ENCODE measurements at regions not wholly inside any gene's neighbourhood (a gene's known extent, or its start where the extent isn't known, plus 50 kb on each side); places are given as distances from the start of the nearest gene placed in this dataset.
"Not testable (repeated sequence)": the region's sequence is repeated elsewhere in the genome, so short reads cannot be mapped to it uniquely, and the experiment has no call there.

DNA sequence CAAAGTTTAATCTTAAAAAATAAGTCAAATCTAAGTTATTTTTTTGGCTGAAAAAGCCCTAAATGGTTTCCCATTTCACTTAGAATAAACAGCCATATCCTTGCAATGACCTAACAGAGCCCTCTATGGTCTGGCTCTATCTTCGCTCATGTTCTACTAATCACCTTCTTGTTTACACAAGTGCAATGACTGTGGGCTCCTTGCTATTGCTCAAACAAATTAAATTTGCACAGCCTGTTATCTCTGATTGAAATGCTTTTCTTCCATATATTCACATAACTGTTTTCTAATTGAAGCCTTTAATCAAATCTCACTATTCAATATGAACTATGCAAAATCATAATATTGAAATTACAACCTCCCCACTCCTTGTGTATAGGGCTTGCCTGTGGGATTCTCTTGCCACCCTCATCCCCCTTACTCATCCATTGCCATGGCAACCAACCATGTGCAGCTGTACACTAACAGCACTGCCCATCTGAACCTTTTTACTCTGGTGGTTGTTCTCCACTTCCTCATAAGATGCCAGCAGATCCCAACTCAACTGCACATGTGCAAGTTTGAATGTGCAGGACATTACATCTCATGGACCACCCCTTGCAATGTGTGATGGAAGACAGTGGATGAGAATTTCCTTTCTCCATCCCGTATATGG lies 1083.2 kb downstream of the SOCS6 start:
- DNase-seq (ENCODE audit: low read depth in 2 of 2), result no peak

DNA sequence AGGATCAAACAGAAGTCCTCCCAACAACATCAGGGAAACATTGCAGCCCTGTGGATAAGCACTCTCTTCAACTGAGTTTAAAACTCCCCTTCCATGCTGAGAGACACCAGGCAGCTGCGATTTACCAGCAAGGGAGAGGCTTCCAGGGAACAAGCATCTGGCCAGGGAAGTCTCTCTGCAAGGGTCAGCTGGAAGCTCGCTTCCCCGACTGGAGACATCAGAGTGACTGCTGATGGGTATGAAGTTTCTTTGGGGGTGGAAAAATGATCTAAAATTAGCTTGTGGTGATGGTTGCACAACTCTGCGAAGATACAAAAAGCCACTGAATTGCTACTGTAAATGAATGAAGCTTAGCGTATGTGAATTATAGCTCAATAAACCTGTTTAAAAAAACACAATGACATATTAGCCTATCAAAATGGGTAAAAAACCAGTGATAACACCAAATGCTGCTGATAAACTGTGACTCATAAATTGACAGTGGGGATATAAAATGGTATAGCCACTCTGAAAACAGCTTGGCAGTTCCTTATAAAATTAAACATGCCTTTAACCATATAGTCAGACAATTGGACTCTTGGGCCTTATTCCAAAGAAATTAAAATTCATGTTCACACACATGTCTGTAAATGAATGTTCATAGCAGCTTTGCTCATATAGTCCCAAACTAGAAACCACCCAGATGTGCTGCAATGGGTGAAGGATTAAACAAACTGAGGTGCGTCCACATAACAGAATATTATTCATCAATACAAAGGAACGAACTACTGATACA lies 1082.0 kb downstream of the SOCS6 start:
- no peak for DNase-seq (ENCODE audit: low read depth in 2 of 2)

DNA sequence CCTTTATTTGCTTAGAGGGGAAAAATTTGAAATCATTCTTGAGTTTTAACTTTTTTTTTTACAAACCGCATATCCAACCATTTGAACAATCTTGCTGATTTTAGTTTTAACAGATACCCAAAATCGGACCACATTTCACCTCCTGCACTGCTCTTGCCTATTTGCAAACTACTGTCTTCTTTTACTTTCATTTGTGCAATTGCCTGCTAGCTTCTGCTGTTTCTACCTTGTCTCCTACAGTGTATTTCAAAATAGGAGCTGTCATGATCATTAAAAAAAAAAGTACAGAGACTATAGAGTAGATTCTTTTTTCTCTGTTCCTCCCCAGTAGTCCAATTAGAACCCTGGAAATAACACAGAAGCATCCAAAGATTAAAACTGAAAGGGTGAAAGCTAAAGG lies 1081.2 kb downstream of the SOCS6 start:
- no peak for DNase-seq (ENCODE audit: low read depth in 2 of 2)

DNA sequence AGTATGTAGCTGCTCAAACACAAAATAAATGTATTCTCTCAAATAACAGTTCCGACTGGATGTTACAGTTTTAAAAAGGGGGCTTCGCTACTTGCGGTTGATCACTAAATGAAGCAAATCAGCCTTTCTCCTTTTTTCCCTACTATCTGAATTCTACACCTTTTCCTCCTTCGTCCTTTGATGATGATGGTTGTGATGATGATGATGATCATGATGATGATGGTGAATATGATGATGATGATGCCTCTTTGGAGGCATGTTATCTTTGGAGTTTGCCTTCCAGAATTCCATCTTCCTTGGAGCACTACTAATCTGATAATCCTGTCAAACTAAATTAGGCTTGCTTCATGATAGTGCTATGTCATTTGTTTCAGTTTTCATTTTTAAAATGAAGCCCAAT lies 1073.3 kb downstream of the SOCS6 start:
- no peak for DNase-seq (ENCODE audit: low read depth in 2 of 2)

DNA sequence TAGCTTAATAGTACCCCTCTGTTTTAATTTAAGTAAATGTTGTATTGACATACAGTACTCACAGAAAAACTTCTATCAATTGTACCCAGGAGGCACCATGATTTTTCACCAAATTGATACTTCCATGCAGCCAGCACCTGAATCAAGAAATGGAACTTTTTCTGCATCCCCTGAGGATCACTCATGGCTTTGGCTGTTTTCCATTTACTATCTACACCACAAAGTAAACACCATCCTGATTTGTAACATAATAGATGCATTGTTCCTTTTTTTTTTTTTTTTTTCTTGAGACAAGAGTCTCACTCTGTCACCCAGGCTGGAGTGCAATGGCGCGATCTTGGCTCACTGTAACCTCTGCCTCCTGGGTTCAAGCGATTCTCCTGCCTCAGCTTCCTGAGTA lies 1066.8 kb downstream of the SOCS6 start:
- not testable (repeated sequence) for DNase-seq (ENCODE audit: low read depth in 2 of 2)

DNA sequence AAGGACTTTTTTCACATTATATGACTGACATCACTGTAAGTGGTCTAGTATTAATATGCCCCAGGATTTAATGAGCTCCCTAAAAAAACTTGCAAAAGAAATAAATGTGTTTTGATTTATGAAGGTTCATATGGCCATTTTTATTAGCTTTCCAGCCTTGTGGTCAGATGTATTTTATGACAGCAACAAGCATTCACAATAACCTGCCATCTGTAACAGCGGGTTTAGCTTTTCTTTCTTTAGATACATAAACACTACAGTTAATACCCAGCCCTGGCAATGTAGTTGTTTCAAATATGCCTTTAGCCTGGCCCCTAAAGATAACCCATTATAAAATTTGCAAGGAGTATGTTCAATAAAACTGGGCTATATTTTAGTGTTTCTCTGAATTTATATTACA lies 1063.8 kb downstream of the SOCS6 start:
- DNase-seq (ENCODE audit: low read depth in 2 of 2), result no peak

DNA sequence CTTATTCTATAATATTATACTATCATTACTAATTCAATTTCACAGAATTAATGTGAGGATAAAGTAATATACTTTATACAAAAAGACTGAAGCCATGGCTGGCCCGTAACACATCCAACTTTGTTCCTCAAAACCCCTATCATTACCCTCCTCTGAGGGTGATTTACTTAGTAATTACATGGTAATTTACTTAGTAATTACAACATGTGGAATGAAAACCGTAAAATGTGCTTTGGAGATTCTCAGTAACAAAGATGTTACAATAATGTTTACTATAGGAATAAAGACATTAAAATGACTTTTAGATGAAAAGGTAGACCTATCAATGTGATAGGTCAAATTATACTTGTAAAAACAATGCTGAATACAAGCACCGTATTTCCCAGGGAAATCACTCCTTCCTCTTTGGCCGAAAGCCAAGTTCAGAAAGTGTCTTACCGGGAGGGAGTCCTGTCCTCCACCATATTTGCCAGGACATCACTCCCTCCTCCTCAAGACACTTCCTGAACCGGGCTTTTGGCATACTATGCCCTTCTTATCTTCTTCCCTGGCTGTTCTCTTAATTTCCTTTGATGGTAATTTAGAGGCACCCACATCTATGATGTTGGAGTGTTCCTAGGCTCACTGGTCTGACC lies 1047.8 kb downstream of the SOCS6 start:
- DNase-seq (ENCODE audit: low read depth in 2 of 2), result no peak

DNA sequence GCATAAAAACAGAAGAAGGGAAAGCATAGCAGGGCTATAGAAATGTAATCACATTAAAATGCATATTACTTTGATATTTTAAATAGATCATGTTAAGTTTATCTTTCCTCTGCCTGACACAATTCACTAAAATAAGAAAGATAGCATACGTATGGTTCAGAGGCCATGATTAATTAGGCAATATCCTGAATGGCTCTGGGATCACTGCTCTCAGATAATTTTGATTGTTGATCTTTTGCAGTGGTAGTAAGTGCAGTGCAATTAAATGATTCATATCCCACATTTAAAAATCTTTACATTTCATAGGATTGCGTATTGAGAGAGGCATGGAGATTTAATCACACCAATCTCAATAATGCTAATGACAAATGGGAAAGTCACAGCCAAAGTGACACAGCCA lies 1040.7 kb downstream of the SOCS6 start:
- DNase-seq (ENCODE audit: low read depth in 2 of 2), result no peak

DNA sequence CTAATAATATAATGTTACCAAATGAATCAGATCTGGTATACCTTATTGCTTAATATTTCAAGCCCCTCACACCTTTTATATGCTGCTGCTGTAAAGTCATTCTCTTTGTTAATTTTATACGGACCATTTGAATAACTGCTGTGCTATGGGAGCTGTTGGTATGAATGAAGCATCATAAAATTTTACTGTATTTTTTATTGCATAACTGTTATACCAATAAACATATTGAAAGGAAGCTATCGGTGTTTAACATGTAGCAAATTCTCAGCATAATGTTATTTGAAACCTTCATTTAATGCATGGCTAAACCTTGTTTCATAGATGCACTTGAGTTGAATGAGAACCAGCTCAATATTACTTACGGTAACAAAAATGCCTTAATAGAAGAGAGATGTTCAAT lies 1040.3 kb downstream of the SOCS6 start:
- no peak for DNase-seq (ENCODE audit: low read depth in 2 of 2)

DNA sequence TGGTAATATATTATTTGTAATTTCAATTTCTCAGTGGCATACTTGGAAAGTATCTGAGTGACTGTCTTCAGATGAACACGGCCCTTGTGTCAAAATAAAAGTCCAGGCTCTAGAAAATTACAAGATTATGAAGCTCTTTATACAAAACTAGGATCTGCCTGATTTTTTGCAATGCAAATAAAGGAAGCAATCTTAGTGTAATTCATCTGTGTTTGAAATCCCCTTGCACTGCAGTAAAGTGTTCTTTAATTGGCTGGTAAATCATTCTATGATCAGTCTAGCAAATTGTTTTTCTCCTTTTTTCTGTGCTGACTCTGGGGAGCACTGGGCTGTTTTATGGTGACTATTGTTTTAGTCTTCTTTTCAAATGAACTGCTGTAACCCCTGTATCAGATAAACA lies 1039.0 kb downstream of the SOCS6 start:
- DNase-seq (ENCODE audit: low read depth in 2 of 2), result no peak

DNA sequence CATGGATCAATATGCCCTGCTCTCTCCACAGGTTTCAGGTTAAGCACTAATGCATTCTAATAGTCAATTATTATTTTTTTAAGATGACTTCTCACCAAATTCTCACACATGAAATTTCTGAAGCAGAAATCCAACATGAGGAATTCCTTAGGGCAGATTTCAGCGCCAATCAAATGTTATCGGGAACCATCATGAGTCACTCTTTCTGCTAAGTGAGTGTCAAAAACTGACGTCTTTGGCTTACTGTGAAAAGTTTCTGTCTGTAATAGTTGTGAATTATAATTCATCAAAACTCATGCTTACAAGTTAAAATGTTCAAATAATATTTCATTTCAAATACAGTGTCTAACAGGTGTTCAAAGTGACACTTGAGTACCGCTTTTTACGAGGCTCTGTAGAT lies 1038.6 kb downstream of the SOCS6 start:
- DNase-seq (ENCODE audit: low read depth in 2 of 2), result no peak

DNA sequence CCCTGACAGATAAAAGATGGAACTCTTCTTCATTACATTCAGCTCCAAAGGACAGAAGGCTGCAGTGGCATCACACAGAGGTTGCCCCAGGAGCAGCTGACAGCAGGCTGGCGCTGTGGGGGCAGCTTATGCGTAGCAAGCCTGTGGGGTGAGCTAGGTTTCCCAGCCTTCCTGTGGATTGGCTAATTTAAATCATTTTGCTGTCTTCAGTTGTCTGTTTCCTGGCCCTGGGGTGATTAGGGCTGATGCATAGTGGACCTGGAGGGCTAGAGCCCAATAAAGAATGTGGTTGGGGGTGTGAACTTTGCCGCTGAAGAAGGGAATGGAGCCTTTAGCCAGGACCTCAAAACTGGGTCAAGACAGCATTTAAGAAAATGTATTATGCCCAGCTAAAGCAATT lies 1038.0 kb downstream of the SOCS6 start:
- no peak for DNase-seq (ENCODE audit: low read depth in 2 of 2)

DNA sequence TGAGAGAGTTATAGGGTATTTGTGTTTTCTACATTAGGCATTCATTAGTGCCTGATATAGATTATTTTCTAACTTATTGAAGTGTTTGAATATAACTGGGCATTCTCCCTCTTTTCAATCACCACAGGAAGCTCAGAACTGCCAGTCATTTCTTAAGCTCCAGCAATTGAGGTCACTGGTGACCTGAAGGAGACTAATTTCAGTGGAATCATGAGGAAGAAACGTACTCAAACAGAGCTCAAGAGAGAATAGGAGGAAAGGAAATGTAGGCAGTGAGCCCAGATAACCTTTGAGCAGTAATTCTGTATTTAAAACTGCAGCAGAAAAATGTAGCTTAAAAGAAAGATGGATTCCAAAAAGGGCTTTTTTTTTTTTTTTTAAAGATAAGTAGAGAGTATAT lies 1035.5 kb downstream of the SOCS6 start:
- no peak for DNase-seq (ENCODE audit: low read depth in 2 of 2)

DNA sequence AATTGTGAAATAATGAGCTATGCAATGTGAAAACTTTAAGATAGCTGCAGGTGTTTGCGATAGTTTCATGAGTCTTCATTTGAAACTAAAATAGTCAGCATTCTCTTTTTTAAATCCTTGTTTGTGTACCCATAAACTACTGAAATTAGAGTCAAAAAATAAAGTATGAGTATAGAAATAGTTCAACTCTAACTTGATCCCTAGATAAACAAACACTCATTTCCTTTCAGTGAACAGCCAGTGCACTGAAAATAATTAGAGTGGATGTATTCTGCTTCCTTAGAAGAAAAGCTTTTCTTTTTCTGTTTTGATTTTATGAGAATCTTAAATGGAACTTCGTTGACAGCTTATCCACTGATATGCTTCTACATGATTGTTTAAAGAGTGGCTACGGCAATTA lies 1033.4 kb downstream of the SOCS6 start:
- DNase-seq (ENCODE audit: low read depth in 2 of 2), result no peak

DNA sequence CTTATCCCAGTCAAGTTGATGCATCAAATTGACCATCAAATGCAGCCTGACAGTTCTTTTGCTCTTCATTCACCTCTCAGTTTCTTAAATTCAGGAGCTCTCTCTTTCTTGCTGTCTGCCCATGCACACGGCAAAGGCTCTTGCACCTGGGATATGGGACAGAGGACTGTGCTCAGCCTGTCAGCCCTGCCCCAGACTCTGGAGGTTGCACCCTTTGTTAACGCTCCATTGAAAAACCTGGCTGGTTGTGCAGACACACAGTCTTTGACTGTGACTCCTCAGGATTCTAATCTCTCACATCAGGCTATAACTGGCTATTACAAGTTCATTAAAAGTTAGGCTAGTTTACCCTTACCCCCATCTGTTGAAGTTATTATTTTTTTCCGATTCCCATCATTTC lies 1032.5 kb downstream of the SOCS6 start:
- no peak for DNase-seq (ENCODE audit: low read depth in 2 of 2)

DNA sequence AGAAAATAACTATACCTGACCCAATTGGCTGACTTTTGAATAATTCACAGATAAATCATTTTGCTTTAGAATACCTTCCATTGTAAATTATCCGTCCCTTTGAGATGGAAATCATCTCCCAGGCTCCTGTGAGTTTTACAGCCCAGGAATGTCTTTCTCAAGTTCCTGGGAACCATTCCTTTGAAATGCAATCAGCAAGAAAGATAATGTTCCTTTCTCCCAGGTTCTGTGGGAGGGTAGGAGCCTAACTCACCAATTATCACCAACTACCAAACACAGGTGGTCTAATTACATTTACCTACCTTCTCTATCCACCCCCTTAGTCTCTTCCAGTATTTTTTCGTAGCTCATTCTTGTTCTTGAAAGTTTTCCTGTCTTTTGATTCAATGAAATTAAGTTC lies 1016.0 kb downstream of the SOCS6 start:
- DNase-seq (ENCODE audit: low read depth in 2 of 2), result no peak

DNA sequence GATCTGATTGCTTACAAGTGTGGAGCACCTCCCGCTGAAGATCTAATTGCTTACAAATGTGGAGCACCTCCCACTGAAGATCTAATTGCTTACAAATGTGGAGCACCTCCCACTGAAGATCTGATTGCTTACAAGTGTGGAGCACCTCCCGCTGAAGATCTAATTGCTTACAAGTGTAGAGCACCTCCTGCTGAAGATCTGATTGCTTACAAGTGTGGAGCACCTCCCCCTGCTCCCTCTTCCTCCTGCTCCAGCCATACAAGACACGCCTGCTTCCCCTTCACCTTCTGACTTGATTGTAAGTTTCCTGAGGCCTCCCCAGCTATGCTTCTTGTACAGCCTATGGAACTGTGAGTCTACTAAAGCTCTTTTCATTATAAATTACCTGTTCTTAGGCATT lies 1014.9 kb downstream of the SOCS6 start:
- DNase-seq (ENCODE audit: low read depth in 2 of 2), result not testable (repeated sequence)

DNA sequence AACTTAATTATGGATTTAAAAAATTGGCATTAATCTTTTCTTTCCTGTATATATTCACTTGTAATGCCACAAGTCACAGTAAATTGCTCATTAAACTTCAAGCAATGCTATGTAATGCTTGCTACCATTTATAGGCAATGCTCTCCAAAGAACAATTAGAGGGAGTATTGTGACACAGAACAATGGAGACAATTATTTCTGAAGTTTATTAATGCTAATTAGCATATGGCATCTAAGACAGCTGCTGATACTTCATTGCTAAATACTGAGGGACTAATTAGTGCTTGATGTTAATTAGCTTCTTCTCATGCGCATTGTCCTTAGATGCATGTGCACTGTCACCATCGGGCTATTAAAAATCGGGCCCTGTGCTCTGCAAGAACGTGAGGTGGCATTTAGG lies 1012.8 kb downstream of the SOCS6 start:
- DNase-seq (ENCODE audit: low read depth in 2 of 2), result no peak

DNA sequence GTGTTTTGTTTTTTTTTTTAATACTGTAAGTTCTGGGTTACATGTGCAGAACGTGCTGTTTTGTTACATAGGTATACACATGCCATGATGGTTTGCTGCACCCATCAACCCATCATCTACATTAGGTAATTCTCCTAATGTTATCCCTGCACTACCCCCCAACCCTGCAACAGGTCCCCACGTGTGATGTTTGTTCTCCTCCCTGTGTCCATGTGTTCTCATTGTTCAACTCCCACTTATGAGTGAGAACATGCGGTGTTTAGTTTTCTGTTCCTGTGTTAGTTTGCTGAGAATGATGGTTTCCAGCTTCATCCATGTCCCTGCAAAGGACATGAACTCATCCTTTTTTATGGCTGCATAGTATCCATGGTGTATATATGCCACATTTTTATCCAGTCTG lies 1005.4 kb downstream of the SOCS6 start:
- DNase-seq (ENCODE audit: low read depth in 2 of 2), result not testable (repeated sequence)

DNA sequence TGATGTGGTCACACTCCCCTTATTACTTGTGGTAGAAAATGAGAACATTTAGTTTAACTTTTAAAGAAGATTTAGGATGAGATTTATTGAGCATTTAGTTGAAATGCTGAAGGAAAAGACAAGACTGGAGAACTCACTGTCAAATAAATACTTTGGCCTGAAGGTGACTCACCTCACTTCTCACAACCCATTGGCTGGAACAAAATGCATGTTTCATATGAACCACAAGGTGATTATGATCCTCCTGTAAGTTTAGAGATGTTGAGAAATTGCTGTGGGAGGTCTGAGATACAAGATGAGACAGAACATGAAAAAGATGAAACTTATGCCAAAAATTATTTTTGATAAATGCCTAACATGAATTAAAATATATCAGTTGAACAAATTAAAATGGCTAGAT lies 1004.5 kb downstream of the SOCS6 start:
- DNase-seq (ENCODE audit: low read depth in 2 of 2), result no peak

DNA sequence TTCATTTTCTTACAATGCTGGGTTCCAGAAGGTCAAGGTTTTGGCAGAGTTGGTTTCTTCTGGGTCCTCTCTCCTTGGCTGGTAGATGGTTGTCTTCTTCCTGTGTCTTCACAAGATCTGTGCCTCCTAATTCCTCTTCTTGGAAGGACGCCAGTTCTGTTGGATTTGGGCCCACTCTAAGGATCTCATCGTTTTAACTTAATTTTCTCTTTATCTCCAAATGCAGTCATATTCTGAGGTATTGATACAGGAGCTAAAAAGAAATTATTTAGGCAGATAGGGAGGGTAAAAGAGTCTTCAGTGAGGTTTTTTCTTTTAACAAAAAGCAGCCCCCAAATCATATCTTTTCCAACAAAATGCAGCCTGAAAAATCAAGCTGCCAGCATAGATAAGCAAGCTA lies 998.4 kb downstream of the SOCS6 start:
- no peak for DNase-seq (ENCODE audit: low read depth in 2 of 2)

DNA sequence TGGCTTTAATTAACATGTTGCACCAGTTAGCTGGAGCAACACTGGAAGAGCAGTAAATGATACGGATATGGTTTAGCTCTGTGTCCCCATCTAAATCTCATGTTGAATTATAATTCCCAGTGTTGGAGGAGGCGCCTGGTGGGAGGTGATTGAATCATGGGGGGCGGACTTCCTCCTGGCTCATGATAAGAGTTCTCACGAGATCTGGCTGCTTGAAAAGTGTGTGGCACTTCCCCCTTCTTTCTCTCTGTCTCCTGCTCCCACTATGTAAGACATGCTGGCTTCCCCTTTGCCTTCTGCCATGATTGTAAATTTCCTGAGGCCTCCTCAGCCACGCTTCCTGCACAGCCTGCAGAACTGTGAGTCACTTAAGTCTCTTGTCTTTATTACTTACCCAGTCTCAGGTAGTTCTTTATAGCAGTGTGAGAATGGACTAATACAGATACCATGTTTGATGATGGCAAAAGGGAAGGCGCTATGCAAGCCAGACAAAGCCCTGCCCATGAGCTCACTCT lies 963.6 kb downstream of the SOCS6 start:
- DNase-seq (ENCODE audit: low read depth in 2 of 2), result no peak

DNA sequence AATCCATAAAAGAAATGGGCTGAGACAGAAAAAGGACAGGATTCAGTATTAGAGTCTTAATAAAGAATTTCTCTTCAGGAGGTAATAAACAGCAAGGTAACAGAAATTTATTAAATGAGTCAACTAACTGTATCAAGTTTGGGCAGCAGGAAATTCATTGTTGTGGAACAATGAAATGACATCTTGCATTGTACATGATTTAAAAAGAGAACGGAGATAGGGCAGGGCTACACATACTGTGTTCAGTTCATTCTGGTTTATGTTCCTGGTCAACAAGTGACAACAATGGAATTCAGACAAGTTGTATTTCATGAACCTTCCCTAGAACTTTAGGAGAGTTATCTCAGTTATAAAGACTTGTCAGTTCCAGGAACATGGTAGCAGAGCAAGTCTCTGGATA lies 961.3 kb downstream of the SOCS6 start:
- no peak for DNase-seq (ENCODE audit: low read depth in 2 of 2)
